Left ventricle myocardium superior (tissue), 1 donor: ENCODE measurements at regions not wholly inside any gene's neighbourhood (a gene's known extent, or its start where the extent isn't known, plus 50 kb on each side); places are given as distances from the start of the nearest gene placed in this dataset.
A peak's percentile ranks its signal among the peaks of the same experiment; 100 is the strongest.

Experiments used
- ATAC-seq: fragments of 200-7000 bp; cut with Tn5 transposase; one replicate; pipeline ENCODE4 v1.9.1; 2020; ENCODE audit warnings: mild to moderate bottlenecking, moderate library complexity
- DNase-seq: peaks from one replicate; pipeline ENCODE4 v3.0.0-alpha.2; 2020
- intact Hi-C: fragments of 100-400 bp; cut with micrococcal nuclease; formaldehyde crosslinking; loops from one replicate; pipeline ENCODE4 v1.11.0; 2022
- donor health status: DM: no; HTN: yes; CAD: no; lungs with severe emphysema.

- ATAC-seq = no peak
Measured at GRCh38 chr7:30212701-30213111, 71.7 kb upstream of the ZNRF2 start.

GRCh38 chr7:30213637-30214036 is 70.8 kb upstream of the ZNRF2 start:
- intact Hi-C loops = no loop called here

More at GRCh38 chr7:30212701-30213111, 71.7 kb upstream of the ZNRF2 start:
- intact Hi-C loops = no loop called here
- no peak for DNase-seq

GRCh38 chr7:30214651-30215137 is 69.7 kb upstream of the ZNRF2 start:
- no peak for ATAC-seq
- intact Hi-C loops = no loop called here
- no peak for DNase-seq

More at GRCh38 chr7:30213637-30214036, 70.8 kb upstream of the ZNRF2 start:
- ATAC-seq (no peak), DNase-seq (no peak)

- DNase-seq = no peak
- intact Hi-C loops = no loop called here
- ATAC-seq = no peak
Measured at GRCh38 chr7:30221764-30222163, 62.6 kb upstream of the ZNRF2 start.

GRCh38 chr7:30222515-30223215 is 61.7 kb upstream of the ZNRF2 start:
- ATAC-seq (no peak), DNase-seq (no peak)
- intact Hi-C loops = no loop called here

GRCh38 chr7:30223896-30224295 is 60.5 kb upstream of the ZNRF2 start:
- ATAC-seq (no peak), DNase-seq (no peak)
- intact Hi-C loops = no loop called here

- no peak for DNase-seq
- intact Hi-C loops = no loop called here
- peak; percentile 31 for ATAC-seq
Measured at GRCh38 chr7:30224511-30225062, 59.8 kb upstream of the ZNRF2 start.

GRCh38 chr7:30225863-30226613 is 58.4 kb upstream of the ZNRF2 start:
- intact Hi-C loops = no loop called here
- peak; percentile 57 for DNase-seq
- ATAC-seq = peak; percentile 95

- DNase-seq (no peak), ATAC-seq (no peak)
- intact Hi-C loops = no loop called here
Measured at GRCh38 chr7:30226614-30227268, 57.7 kb upstream of the ZNRF2 start.

- intact Hi-C loops = no loop called here
- DNase-seq = no peak
- ATAC-seq = no peak
Measured at GRCh38 chr7:30231271-30231670, 53.1 kb upstream of the ZNRF2 start.

- intact Hi-C loops = no loop called here
- DNase-seq (no peak), ATAC-seq (no peak)
Measured at GRCh38 chr7:30232391-30232790, 52.0 kb upstream of the ZNRF2 start.
